ENCODE measurements at regions not wholly inside any gene's neighbourhood (a gene's known extent, or its start where the extent isn't known, plus 50 kb on each side); places are given as distances from the start of the nearest gene placed in this dataset.
A peak's percentile ranks its signal among the peaks of the same experiment; 100 is the strongest.

DNA sequence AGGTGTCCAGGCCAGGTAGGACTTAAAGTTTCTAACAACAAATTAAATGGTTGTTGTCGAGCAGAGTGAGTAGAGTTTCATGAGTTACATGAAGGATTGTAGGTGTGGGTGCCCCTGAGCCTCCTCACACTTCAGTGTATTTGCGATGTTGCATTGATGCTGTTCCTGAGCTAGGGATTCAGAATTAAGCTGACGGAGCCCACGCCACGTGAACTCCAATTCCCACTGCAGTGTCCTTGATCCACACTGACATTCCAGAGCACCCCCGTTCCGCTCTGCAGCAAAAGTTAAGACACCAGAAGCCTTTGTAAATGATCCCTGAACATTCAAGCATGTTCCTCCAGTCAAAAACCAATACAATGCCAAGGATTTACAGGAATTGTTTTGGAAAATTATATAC is 78.8 kb upstream of the SEC61G start:
- TF ChIP-seq, protein P1, sequence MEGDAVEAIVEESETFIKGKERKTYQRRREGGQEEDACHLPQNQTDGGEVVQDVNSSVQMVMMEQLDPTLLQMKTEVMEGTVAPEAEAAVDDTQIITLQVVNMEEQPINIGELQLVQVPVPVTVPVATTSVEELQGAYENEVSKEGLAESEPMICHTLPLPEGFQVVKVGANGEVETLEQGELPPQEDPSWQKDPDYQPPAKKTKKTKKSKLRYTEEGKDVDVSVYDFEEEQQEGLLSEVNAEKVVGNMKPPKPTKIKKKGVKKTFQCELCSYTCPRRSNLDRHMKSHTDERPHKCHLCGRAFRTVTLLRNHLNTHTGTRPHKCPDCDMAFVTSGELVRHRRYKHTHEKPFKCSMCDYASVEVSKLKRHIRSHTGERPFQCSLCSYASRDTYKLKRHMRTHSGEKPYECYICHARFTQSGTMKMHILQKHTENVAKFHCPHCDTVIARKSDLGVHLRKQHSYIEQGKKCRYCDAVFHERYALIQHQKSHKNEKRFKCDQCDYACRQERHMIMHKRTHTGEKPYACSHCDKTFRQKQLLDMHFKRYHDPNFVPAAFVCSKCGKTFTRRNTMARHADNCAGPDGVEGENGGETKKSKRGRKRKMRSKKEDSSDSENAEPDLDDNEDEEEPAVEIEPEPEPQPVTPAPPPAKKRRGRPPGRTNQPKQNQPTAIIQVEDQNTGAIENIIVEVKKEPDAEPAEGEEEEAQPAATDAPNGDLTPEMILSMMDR (IDR thresholded peaks at IDR 0.05; ENCODE audit: insufficient read depth, low read depth, low read length), result no peak
- ChIA-PET CTCF (interaction anchor here (0.8 to 7.0 kb wide), 7 partner anchors 22 to 417 kb away, joined by 3 to 38 read pairs (median 5); no protein-coding TSS in a partner anchor), POLR2A (no interaction called here)
- H3K36me3 ChIP-seq (ENCODE audit: control insufficient read depth, insufficient read depth, low read length), result no peaks in the 10 kb centered on the region
- no peak for DNase-seq (ENCODE audit: low read depth)
- no peaks in the 10 kb centered on the region; the same call in 1 of the 2 replicates for H3K27me3 ChIP-seq (ENCODE audit: control insufficient read depth, insufficient read depth, low read length)
- no peak overlapping the region for H3K4me3 ChIP-seq (ENCODE audit: low read depth, low read length)

DNA sequence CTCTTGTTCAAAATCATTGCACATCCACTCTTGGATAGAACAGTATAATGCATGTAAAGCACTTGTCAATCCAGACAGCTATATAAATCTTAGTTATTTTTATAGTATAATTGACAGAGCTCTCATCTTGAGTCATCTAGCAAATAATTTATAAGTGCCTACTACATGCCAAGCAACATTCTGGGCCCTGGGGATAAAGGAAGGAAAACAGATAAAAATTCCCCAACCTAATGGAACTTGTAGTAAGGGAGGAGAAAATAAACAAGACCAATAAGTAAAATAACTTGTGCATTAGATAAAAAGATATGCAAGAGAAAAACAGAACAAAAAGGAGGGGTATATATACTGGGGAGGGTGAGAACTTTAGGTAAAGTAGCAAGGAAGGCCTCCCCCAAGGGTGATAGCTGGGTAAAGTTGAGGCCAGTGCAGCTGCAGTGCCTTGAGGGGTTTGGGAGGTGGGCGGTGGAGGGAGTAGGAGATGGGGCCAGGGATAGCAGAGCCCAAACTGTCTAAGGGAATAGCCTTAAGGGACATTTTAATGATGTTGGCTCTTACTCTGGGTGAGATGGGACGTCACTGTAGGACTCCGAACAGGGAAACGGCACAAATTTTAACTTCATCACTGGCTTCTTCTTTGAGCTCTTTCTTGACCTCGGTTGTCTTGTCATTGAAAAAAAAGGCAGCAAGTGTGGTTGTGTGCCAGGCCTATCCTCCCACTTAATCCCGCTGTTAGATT is 79.3 kb upstream of the SEC61G start:
- DNase-seq (ENCODE audit: low read depth), result no peak
- Histone ChIP-seq H3K27me3 (ENCODE audit: control insufficient read depth, insufficient read depth, low read length) (no peaks in the 10 kb centered on the region; the same call in 1 of the 2 replicates), H3K4me3 (ENCODE audit: low read depth, low read length) (no peak overlapping the region), H3K36me3 (ENCODE audit: control insufficient read depth, insufficient read depth, low read length) (no peaks in the 10 kb centered on the region)
- TF ChIP-seq, protein P1 (IDR thresholded peaks at IDR 0.05; ENCODE audit: insufficient read depth, low read depth, low read length), result no peak
- ChIA-PET POLR2A (interaction anchor here (0.6 kb wide), 1 partner anchor 405 kb away, joined by 5 read pairs; no protein-coding TSS in a partner anchor), CTCF (interaction anchor here (0.6 to 7.0 kb wide), 16 partner anchors 22 to 417 kb away, joined by 3 to 38 read pairs (median 4); no protein-coding TSS in a partner anchor)

DNA sequence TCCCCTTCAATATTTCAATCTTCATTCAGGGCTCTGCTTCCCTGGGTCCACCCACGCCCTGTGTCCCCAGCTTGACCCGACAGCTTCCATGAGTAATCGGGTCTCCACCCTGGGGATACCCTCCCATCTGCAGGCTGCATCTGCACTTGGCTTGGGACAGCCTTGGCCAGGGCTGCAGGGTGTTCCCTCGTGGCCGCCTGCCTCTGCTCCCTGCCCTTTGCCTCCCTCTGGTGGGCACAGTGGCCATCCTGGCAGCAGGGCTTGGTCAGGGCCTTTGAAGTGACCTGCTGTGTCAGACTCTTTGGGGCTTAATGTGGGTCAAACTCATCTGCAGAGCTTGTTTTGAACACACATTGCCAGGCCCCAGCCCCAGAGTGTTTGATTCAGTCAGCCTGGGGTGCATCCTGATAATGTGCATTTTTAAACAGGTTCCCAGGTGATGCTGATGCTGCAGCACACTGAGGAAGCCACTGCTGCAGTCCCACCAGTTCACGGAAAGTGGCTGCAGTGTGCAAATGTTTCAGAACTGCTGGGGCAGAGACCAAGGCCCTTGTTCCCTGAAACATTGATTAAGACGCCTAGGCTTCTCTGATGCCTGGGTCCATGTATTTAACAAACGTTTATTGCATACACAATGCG is 80.7 kb upstream of the SEC61G start:
- ChIA-PET CTCF (interaction anchor here (0.6 to 7.0 kb wide), 14 partner anchors 8 to 415 kb away, joined by 3 to 38 read pairs (median 4); partner anchors contain the start of gene EGFR), POLR2A (no interaction called here)
- Histone ChIP-seq H3K36me3 (ENCODE audit: control insufficient read depth, insufficient read depth, low read length) (no peaks in the 10 kb centered on the region), H3K27me3 (ENCODE audit: control insufficient read depth, insufficient read depth, low read length) (no peaks in the 10 kb centered on the region; the same call in 1 of the 2 replicates), H3K4me3 (ENCODE audit: low read depth, low read length) (no peak overlapping the region)
- no peak for DNase-seq (ENCODE audit: low read depth)
- TF ChIP-seq, protein P1 (IDR thresholded peaks at IDR 0.05; ENCODE audit: insufficient read depth, low read depth, low read length), result peak; percentile 81

DNA sequence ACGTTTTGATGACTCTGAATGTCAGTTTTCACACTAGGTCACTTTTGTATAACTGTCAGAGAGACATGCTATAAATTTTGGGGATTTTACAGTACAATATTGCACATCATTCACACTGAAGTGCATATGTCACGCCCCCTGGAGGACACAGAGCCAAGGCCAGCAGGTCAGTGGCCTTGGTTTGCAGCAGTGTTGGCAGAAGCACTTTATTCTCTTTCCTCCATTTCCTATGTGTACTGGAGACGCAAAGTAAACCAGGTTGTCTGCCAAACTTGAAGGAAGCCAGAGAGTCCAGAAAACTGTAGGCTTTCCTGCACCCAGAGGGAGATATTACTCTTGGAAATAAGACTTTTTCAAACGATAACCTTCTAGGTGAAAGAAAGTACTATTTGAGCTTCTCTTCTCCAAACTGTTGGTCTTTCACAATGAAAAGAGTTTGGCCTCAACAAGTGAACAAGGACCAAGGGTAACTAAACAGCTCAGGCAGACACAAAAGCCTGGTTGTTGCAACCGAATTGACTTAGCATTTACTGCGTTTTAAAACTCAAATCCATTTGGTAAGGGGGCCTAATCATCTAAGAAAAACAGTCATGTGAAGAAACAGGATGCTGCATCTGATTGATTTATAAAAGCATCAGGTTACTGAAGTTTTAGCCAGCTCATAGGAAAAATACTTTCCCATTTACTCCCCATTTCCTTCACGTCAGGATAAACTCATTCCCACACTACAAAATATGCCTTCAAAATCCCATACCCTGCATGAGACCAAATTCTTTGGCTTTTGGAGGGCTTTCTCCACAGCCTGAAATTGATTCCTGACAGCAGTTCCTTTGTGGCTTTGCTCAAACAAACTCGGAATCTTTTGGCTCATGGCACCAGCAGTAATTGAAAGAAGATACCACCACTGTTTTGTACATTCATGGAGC is 83.0 kb upstream of the SEC61G start:
- TF ChIP-seq, protein P1 (IDR thresholded peaks at IDR 0.05; ENCODE audit: insufficient read depth, low read depth, low read length), result peak; percentile 36; the same call in 1 of the 2 replicates
- DNase-seq (ENCODE audit: low read depth), result peak; percentile 52
- ChIA-PET CTCF (interaction anchor here (1.3 to 7.0 kb wide), 4 partner anchors 18 to 413 kb away, joined by 3 to 38 read pairs (median 6); no protein-coding TSS in a partner anchor), POLR2A (no interaction called here)
- no peaks in the 10 kb centered on the region for H3K36me3 ChIP-seq (ENCODE audit: control insufficient read depth, insufficient read depth, low read length)
- no peaks in the 10 kb centered on the region; the same call in 1 of the 2 replicates for H3K27me3 ChIP-seq (ENCODE audit: control insufficient read depth, insufficient read depth, low read length)
- H3K4me3 ChIP-seq (ENCODE audit: low read depth, low read length), result no peak overlapping the region
